ENCODE measurements at regions not wholly inside any gene's neighbourhood (a gene's known extent, or its start where the extent isn't known, plus 50 kb on each side); places are given as distances from the start of the nearest gene placed in this dataset.

DNA sequence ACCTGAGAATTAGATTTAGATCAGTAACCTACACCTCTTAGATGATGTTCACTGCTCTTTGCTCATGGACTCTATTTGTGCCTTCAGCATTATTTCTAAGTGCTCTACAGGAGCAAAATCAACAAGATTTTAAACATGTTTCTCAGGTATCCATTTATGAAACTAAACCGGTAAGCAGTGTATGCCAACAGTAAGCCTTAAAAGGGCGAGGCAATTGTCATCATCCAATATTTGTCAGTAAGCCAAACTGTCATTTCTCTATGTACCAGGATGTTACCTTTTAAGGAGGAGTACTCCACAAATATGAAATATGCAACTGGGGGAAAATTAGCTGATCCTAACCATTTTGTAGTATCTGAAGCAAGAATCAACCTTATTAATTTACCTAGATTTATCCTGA is 69.6 kb upstream of the ZNF184 start:
- Histone ChIP-seq H3K27ac (no peak overlapping the region), H3K4me1 (no peaks in the 10 kb centered on the region), H3K27me3 (peaks cover 0 to 45% of the 10 kb centered on the region in 2 donors), H3K9me3 (no peaks in the 10 kb centered on the region), H3K36me3 (no peaks in the 10 kb centered on the region), H3K4me3 (no peak overlapping the region)
- TF ChIP-seq, protein P1, sequence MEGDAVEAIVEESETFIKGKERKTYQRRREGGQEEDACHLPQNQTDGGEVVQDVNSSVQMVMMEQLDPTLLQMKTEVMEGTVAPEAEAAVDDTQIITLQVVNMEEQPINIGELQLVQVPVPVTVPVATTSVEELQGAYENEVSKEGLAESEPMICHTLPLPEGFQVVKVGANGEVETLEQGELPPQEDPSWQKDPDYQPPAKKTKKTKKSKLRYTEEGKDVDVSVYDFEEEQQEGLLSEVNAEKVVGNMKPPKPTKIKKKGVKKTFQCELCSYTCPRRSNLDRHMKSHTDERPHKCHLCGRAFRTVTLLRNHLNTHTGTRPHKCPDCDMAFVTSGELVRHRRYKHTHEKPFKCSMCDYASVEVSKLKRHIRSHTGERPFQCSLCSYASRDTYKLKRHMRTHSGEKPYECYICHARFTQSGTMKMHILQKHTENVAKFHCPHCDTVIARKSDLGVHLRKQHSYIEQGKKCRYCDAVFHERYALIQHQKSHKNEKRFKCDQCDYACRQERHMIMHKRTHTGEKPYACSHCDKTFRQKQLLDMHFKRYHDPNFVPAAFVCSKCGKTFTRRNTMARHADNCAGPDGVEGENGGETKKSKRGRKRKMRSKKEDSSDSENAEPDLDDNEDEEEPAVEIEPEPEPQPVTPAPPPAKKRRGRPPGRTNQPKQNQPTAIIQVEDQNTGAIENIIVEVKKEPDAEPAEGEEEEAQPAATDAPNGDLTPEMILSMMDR (IDR thresholded peaks at IDR 0.05): no peak
- no peak for TF ChIP-seq POLR2A (IDR thresholded peaks at IDR 0.05)
- no peak for DNase-seq
- intact Hi-C loops (cut with DNase I; ENCODE audit: low total_unique reads): no loop called here

DNA sequence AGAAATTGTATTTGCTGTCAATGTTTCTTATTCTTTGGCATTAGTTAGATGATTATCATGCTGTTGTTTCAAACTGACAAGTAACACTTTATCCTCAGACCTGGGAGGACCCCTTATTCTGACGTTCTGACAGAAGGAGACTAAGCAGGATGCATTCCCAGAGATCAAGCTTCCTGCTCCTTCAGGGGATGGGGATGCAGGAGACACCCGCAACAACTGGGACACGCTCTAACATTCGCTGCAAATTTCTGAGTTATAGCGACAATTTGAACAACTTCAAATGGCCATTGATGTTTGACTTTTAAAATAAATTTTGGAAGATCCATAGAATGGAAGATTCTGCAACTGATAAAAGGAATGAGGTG is 69.0 kb upstream of the ZNF184 start:
- Histone ChIP-seq H3K9me3 (no peaks in the 10 kb centered on the region), H3K4me1 (no peaks in the 10 kb centered on the region), H3K4me3 (no peak overlapping the region), H3K27me3 (peaks cover 0 to 39% of the 10 kb centered on the region in 2 donors), H3K27ac (no peak overlapping the region), H3K36me3 (no peaks in the 10 kb centered on the region)
- TF ChIP-seq POLR2A (IDR thresholded peaks at IDR 0.05): no peak
- TF ChIP-seq, protein P1 (IDR thresholded peaks at IDR 0.05): no peak
- no peak for DNase-seq
- intact Hi-C loops (cut with DNase I; ENCODE audit: low total_unique reads): no loop called here

DNA sequence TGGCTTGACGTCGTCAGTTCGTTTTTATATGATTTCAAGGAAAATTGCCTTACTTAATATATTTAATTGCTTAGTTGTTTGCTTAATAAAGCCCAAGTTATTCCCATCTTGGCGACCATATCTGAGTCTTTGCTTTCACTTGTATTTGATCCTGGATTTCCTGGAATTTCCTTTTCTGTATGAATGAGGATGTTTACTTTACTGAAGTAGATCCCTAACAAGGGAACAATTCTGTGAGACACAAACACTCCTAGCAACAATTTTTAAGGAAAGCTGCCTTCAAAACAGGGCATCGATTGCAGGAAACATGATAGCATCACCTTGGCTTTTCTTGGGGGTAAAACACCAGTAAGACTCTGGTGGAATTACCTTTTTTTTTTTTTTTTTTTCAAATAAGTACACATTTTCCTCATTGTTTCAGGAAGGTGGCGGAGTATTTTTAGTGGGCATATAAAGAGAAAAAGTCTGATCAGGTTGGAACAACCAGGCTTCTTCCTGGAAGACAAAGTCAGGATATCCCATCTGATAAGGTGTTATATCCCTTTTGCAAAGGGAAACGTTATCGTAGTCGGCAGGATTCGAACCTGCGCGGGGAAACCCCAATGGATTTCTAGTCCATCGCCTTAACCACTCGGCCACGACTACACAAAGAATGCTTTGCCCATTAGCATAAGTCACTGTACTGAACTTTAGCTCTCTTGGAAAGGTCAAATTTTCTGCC is 68.5 kb upstream of the ZNF184 start:
- intact Hi-C loops (cut with DNase I; ENCODE audit: low total_unique reads): no loop called here

DNA sequence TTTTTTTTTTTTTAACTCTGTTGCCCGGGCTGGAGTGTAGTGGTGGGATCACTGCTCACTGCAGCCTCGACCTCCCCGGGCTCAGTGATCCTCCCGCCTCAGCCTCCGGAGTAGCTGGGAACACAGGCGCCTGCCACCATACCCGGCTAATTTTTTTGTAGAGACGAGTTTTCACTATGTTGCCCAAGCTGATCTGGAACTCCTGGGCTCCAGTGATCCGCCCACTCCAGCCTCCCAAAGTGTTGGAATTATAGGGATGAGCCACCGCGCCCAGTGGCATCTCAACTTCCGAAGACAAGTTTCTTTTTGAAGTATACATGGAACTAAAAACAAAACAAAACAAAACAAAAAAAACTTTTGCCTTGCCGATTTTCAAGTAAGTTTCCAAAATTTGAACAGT is 66.6 kb upstream of the ZNF184 start:
- Histone ChIP-seq H3K27ac (no peak overlapping the region), H3K4me3 (no peak overlapping the region), H3K9me3 (no peaks in the 10 kb centered on the region), H3K27me3 (peaks cover 0 to 27% of the 10 kb centered on the region in 2 donors), H3K36me3 (no peaks in the 10 kb centered on the region), H3K4me1 (no peaks in the 10 kb centered on the region)
- intact Hi-C loops (cut with DNase I; ENCODE audit: low total_unique reads): no loop called here
- no peak for DNase-seq
- TF ChIP-seq, protein P1 (IDR thresholded peaks at IDR 0.05): no peak
- no peak for TF ChIP-seq POLR2A (IDR thresholded peaks at IDR 0.05)

More for the DNA sequence above, 68.5 kb upstream of the ZNF184 start:
- Histone ChIP-seq H3K27ac (no peak overlapping the region), H3K4me1 (no peaks in the 10 kb centered on the region), H3K27me3 (peaks cover 0 to 36% of the 10 kb centered on the region in 2 donors), H3K4me3 (no peak overlapping the region), H3K36me3 (no peaks in the 10 kb centered on the region), H3K9me3 (no peaks in the 10 kb centered on the region)
- DNase-seq: no peak
- TF ChIP-seq, protein P1 (IDR thresholded peaks at IDR 0.05): no peak
- TF ChIP-seq POLR2A (IDR thresholded peaks at IDR 0.05): no peak

DNA sequence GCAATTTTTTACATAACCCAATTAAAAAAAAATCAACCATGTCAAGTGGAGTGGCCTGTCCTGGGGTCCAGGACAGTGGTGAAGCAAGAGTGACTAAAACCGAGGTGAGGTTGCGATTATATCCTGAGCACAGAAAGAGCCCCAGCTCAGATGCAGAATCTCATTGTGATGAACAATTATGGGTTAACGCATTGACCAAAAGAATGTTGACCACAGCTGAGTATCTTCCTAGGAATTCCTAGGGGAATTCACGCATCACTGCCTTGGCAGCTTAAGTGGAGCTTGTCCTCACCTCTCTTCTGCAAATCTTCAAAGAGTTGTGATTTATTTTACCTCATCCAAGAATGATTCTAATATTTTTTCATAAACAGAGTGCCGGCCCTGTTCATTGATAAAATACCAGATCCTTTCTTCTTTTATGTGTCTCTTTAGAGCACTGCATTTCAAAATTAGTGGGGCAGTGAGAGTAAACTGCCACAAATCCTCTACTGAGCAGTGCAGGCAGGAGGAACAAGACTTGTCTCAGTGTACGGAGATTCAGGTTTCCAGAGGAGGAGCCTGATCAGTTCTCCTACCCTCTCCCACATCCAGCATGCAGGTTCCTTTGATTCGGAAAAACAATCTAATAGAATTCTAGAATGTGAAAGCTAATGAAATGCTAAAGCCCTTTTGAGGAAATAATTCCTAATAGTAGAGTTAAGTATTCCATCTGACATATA is 60.1 kb upstream of the ZNF184 start:
- Histone ChIP-seq H3K27me3 (peaks cover 0 to 20% of the 10 kb centered on the region in 2 donors), H3K4me1 (no peaks in the 10 kb centered on the region), H3K4me3 (no peak overlapping the region), H3K36me3 (no peaks in the 10 kb centered on the region), H3K9me3 (no peaks in the 10 kb centered on the region), H3K27ac (no peak overlapping the region)
- intact Hi-C loops (cut with DNase I; ENCODE audit: low total_unique reads): no loop called here
- TF ChIP-seq POLR2A (IDR thresholded peaks at IDR 0.05): no peak
- TF ChIP-seq, protein P1 (IDR thresholded peaks at IDR 0.05): no peak
- no peak for DNase-seq

Data from uterus (tissue), 3 donors.